ENCODE measurements at regions not wholly inside any gene's neighbourhood (a gene's known extent, or its start where the extent isn't known, plus 50 kb on each side); places are given as distances from the start of the nearest gene placed in this dataset.

DNA sequence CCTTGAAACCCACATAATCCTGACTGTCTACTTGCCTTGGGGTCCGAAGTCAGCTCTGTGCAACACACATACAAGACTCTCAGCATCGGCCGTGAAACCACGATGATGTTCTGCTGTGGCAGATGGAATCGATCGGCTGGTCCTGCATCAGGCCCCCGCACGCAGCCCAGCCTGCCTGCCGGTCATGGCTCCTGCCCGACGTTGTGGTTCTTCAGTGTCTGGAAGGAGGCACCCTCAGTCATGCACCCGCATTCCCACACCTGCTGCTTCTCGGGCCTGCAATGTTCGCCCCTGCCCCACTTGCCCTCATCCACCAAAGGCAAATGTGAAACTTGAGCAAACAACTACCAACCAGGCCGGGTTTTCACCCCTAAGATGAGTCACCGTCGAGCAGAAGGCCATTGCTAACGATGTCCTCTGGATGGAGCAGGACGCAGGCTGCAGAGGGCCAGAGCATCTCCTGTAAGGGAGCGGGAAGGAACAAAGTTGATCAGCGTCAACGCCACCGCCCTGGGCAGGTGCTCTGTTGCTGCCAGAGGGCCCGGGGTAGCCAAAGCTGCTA lies 128.9 kb upstream of the PDE10A start:
- TF ChIP-seq, protein P1, sequence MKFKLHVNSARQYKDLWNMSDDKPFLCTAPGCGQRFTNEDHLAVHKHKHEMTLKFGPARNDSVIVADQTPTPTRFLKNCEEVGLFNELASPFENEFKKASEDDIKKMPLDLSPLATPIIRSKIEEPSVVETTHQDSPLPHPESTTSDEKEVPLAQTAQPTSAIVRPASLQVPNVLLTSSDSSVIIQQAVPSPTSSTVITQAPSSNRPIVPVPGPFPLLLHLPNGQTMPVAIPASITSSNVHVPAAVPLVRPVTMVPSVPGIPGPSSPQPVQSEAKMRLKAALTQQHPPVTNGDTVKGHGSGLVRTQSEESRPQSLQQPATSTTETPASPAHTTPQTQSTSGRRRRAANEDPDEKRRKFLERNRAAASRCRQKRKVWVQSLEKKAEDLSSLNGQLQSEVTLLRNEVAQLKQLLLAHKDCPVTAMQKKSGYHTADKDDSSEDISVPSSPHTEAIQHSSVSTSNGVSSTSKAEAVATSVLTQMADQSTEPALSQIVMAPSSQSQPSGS (CRISPR knock-in tag; IDR thresholded peaks at IDR 0.05) = no peak
- TF ChIP-seq ZNF3 (CRISPR knock-in tag; IDR thresholded peaks at IDR 0.05) (no peak), ZBTB21 (CRISPR knock-in tag; IDR thresholded peaks at IDR 0.05) (no peak), ZKSCAN8 (CRISPR knock-in tag; IDR thresholded peaks at IDR 0.05; ENCODE audit: borderline replicate concordance) (no peak), ZNF460 (CRISPR knock-in tag; IDR thresholded peaks at IDR 0.05; ENCODE audit: borderline replicate concordance) (no peak), MAFF (IDR thresholded peaks at IDR 0.05; ENCODE audit: low read depth, low read length) (no peak)
- TF ChIP-seq, protein P2, sequence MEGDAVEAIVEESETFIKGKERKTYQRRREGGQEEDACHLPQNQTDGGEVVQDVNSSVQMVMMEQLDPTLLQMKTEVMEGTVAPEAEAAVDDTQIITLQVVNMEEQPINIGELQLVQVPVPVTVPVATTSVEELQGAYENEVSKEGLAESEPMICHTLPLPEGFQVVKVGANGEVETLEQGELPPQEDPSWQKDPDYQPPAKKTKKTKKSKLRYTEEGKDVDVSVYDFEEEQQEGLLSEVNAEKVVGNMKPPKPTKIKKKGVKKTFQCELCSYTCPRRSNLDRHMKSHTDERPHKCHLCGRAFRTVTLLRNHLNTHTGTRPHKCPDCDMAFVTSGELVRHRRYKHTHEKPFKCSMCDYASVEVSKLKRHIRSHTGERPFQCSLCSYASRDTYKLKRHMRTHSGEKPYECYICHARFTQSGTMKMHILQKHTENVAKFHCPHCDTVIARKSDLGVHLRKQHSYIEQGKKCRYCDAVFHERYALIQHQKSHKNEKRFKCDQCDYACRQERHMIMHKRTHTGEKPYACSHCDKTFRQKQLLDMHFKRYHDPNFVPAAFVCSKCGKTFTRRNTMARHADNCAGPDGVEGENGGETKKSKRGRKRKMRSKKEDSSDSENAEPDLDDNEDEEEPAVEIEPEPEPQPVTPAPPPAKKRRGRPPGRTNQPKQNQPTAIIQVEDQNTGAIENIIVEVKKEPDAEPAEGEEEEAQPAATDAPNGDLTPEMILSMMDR (CRISPR knock-in tag; IDR thresholded peaks at IDR 0.05) = no peak
